GM19467 (cell line): ENCODE measurements at regions not wholly inside any gene's neighbourhood (a gene's known extent, or its start where the extent isn't known, plus 50 kb on each side); places are given as distances from the start of the nearest gene placed in this dataset.
"Not testable (repeated sequence)": the region's sequence is repeated elsewhere in the genome, so short reads cannot be mapped to it uniquely, and the experiment has no call there.

Experiments used
- ATAC-seq: cut with Tn5 transposase; IDR thresholded peaks from one replicate; pipeline ENCODE4 v1.9.1; 2021; ENCODE audit warnings: mild to moderate bottlenecking, moderate library complexity; ENCODE audit not compliant: unreplicated experiment

DNA sequence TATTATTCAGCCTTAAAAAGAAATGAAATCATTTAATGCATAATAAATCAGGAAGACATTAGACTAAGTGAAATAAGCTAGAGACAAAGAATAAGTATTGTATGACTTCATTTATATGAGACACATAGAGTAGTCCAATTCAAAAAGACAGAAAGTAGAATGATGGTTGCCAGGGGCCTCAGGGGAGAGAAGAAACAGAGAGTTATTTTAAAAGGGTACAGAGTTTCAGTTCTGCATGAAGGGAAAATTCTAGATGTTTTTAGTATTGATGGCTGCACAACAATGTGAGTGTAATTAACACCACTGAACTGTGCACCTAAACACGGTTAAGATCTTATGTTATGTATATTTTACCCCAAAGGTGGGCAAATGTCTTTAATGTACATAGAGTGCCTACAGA, 1407.9 kb upstream of the MAP3K7 start:
- ATAC-seq: no peak

DNA sequence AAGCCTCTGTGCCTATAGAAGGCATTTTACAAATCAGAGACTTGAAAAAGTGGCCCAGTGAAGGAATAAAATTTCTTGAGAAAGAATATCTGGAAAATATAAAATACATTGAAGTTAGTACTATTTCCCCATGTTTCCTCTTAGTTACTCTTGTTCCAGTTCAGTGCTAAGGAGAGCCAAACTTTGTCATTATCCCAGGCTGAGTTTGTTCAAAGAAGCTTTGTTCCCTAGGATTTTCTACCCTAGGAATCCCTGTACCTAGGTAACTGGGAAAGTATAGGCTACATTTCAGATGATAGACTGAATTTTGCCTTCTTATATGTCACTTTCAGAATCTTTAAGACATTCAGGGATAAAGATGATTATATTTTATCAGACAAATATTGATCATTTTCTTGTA, 1395.7 kb upstream of the MAP3K7 start:
- ATAC-seq: no peak

DNA sequence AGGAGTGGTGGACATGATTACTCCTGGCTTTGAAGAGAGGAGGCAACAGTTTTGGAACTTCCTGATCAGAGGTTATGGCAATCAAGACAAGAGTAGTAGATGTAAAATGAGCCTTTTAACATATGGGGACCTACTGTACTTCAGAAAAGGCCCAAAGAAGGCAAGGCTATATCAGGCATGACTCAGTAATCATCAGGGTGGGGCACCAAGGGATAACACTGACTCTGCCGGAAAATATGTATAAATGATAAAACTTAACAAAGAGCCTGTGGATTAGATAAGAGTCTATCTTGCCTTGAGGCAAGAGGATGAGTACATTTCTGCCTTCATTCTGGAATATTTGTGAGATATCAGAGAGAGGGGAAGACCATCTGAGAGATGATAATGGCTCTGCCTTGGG, 1389.9 kb upstream of the MAP3K7 start:
- ATAC-seq: no peak

DNA sequence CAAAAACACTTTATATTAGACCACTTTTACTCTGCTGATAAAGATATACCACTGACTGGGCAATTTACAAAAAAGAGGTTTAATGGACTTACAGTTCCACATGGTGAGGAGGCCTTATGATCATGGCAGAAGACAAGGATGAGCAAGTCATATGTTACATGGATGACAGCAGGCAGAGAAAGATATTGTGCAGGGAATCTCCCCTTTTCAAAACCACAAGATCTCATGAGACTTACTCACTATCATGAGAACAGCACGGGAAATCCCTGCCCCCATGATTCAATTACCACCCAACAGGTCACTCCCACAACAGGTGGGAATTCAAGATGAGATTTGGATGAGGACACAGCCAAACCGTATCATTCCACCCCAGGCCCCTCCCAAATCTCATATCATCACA, 1383.8 kb upstream of the MAP3K7 start:
- ATAC-seq: no peak

DNA sequence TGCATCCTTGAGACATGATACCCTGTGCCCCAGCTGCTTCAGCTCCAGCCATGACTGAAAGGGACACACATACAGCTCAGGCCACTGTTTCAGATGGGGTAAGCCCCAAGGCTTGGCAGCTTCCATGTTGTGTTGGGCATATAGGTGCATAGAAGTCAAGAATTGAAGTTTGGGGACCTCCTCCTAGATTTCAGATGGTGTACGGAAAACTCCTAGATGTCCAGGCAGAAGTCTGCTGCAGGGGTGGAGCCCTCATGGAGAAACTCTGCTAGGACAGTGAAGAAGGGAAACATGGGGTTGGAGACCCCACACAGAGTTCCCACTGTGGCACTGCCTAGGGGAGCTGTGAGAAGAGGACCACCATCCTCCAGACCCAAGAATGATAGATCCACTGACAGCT, 1379.0 kb upstream of the MAP3K7 start:
- no peak for ATAC-seq

DNA sequence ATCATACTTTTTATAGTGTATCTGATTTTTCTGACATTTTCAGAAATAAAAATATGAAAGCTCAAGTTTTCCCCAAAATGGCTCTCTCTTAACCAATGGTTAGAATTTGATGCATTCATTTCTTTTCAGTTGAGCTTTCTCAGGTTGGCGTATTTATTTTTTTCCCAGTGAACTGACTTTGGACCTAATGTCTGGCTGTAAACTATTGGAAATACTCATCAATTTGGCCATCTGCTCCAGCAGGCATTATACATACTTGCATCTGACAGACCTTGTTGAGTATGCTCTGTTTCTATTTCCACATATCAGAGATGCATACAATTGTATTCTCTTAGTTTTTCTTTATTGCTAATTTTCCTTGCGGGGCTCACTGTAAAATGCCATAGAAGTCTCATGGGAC, 1374.8 kb upstream of the MAP3K7 start:
- ATAC-seq: no peak

DNA sequence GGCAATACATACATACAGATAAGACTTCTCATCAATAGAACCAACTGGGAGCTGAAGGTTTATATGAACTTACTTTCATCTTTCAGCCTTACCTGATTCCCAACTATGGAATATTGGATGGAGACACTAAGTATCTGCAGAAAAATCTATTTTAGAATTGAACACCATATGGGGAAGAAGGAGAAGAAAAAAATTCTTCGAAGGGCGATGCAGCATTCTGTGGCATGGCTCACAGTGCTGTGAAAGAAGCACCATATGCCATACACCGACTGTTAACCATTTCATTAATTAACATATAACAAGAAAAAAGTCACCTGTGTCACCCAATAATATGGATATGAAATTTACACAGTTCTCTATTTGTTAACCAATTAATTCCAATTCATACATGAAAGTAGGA, 1374.4 kb upstream of the MAP3K7 start:
- ATAC-seq: no peak

DNA sequence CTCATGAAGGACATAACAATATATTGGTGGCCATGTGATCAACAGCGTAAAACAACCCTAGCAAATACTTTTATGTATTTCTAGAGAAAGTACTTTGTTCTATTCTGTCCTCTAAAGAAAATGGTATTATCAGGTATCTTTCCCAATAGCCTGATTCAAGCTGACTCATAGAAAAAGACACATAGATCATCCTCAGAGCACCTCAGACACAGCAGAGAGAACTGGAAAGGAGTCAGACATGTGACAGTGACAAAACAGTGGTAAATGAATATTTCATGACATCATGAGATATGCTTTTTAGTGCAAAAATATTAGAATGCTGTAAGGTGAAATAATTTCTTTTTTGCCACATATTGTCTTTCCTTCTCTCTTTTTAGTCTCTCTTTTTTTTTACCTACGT, 1355.0 kb upstream of the MAP3K7 start:
- ATAC-seq: no peak

DNA sequence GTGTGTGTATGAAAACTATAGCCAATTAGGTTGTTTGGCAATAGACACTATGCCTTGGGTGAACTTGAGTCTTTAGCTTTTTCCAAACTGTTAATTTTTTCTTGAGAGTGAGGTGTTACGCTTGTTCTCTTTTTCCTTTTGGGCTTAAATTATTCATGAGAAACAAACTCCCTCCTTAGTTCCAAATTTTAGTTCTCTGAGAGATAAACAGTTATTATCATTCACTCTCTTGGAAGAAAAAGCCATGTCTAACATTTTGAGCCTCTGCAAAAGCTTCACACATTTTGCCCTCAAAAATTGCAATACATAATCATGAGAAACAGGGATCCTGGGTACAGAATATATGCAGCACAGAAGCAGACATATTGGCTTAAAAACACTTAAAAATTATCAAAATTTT, 1353.9 kb upstream of the MAP3K7 start:
- ATAC-seq: no peak

DNA sequence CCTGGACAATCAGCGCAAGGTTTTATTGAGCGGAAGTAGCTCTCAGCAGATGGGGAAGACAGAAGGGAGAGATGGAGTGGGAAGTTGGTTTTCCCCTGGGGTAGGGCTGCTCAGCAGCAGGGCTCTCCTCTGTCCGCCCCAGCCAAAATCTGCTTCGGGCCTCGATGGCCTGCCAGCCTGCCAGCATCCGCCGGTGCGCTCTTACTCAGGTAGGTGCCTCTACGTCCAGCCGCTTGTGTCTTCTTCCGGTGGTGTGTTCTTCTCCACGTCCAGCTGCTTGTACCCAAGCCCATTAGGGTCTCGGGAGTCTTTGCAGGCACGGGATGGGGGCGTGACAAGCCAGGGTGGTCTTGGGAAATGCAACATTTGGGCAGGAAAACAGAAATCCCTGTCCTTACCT, 1340.0 kb upstream of the MAP3K7 start:
- no peak for ATAC-seq

DNA sequence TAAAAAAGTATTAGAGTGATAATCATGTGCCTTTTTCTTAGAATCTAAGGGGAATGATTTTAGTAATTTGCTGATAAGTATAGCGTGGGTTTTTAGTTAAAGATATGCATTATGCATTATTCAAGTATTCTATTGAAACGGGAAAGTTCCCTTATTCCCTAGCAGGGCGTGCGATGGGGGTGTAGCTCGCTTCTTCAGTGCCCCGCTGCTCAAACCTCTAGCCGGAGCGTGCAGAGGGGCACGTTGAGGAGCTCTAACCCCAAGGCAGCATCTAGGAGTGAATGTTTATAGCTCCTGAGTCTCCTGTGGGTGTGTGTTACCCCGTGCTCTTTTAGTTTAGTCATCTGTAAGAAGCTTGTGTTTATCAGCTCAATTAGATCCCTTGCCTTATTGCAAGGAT, 1339.5 kb upstream of the MAP3K7 start:
- no peak for ATAC-seq

DNA sequence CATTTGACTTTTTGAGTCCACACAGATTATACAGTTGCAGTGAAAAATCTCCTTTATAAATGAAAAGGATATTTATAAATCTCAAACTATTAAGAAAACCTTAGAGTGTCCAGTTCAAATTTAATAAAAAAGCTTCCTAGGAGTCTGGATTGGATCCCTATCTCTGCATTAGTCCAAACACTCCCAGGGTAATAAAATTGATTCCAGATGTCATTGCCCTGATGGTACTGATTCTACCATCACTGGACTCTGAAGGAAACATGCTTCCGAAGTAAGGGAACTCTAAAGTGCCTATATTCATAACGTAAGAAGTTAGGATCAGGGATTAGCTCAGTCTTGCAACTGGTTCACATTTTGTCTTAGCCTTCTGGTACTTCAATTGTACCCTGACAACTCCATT, 1325.1 kb upstream of the MAP3K7 start:
- no peak for ATAC-seq

DNA sequence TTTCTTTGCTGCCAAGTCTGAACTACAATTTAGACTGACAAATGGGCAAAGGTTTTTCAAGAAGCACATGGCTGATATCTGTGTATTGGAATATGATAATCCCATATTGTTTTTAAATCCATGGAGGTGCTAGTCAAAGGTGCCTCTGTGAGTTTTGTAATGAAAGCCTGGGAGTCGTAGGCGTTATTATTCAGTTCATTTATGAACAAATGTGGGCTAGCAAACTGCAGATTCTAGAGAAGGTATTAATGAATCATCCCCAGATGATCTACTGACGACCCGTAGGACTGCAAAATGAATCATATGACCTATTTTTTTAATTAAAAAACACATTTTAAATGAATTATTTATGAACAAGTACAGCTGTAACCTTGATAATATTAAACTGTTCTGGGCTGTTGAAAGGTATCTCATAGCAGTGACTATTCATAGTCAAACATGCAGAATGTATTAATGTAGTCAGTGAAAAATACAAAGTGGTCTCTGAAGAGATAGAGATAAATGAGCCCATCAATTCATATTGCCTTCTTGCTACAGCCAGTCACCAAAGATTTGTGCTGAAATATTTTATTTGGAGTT, 1317.8 kb upstream of the MAP3K7 start:
- ATAC-seq: no peak

DNA sequence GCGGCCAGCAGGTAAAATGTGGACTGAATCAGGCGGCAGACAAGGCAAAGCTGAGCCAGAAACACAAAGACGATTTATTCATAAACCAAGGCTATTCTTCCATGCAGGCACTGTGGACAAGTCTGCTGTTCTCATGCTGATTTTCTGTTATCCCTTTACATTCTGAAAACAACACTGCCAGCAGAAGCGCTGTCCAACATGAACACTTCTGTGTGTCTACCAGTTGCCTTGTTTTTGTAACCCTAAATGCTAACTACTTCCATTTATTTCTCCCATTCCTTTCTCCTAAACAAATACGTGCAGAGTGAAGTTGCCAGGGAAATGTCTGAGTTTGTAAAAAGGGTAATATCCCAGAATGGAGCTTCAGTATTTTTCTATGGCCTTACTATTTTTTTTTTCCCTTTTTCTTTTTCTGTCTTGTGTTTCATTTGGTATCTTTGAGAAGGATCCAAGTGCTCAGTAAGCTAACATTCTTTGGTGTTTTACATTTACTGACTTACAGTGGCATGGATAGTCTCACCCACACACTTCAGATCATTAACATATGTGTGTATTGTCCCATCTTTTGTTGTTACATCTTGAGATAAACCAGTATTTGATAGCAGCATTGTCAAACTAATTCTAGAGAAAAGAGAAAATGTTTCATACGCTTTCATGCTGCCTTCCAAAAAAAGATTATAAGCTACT, 1308.9 kb upstream of the MAP3K7 start:
- no peak for ATAC-seq

DNA sequence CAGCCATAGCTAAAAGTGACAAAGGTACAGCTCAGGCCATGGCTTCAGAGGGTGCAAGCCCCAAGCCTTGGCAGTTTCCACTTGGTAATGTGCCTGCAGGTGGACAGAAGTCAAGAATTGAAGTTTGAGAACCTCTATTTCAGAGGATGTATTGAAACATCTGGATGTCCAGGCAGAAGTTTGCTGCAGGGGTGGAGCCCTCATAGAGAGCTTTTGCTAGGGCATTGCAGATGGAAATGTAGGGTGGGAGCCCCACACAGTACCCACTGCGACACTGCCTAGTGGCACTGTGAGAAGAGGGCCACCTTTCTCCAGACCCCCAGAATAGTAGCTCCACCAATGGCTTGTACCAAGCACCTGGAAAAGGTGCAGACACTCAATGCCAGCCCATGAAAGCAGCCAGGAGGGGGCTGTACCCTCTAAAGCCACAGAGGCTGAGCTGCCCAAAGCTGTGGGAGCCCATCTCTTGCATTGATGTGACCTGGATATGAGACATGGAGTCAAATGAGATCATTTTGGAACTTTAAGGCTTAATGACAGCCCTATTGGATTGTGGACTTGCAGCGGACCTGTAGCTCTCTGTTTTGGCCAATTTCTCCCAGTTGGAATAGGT, 1299.4 kb upstream of the MAP3K7 start:
- no peak for ATAC-seq

DNA sequence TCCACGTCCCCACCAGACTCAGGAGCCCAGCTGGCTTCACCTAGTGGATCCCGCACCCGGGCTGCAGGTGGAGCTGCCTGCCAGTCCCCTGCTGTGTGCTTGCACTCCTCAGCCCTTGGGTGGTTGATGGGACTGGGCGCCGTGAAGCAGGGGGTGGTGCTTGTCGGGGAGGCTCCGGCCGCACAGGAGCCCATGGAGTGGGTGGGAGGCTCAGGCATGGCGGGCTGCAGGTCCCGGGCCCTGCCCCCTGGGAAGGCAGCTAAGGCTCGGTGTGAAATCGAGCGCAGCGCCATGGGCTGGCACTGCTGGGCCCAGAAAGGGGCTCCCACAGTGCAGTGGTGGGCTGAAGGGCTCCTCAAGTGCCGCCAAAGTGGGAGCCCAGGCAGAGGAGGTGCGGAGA, 1294.9 kb upstream of the MAP3K7 start:
- ATAC-seq: not testable (repeated sequence)

DNA sequence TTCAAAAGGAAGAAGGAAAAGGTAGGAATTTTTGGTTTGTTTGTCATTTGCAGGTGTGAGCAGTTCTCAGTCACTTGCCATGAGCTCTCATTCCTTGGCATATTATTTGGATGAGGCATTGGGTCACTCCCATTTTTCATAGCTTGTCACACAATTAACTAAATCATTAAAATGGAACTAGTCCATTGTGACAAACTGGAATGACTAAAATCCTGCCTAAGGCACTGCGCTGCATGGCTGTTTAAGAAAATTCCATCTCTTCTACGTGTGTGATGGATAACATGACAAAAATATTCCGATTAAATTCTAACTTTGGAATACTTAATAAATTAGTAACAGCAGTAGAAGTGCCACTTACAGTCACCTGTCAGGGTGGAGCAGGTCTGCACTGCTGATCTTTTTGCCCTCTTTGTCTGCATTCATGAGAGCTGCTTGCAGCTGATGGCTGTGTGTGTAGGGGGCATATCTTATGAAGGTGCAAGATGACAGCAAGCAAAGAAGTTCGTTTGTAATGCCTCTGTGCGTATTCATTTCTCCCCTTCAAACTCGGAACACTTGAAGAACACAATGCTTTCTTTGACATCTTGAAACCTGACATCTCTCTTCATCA, 1292.6 kb upstream of the MAP3K7 start:
- no peak for ATAC-seq

DNA sequence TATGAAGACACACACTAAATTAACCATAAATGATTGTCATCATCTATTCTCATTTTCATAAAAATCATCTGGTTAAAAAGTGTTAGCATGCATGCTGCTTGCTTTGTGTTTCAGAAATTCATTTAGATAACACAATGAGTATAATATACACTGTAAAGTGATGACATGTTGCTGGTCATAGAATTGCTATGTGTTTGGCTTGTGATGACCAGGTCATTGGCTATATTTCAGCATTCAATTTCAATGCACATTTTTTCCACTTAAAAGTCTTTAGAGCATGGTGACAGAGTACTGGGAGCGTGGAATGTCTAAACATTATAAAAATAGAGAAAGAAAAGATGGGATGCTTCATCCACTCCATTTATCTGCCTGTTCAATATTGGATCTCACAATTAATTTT, 1291.1 kb upstream of the MAP3K7 start:
- no peak for ATAC-seq

DNA sequence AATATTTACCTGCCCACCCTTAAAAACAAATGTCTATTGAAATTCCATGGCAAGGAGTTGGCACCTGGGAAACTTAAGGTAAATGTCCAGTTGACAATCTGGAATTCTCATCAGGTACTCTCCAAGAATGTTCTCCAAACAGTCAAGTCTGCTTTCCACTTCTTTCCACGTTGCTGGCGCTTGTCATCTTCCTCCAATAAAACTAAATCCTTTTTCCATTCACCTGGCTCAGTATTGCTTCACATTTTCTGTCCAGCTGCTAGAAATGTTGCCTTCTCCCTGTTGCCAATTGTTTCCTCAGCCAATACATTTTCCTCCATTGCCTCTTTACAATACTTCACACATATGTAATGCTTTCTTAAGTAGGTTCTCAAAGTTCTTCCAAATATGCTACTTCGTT, 1288.1 kb upstream of the MAP3K7 start:
- ATAC-seq: no peak

DNA sequence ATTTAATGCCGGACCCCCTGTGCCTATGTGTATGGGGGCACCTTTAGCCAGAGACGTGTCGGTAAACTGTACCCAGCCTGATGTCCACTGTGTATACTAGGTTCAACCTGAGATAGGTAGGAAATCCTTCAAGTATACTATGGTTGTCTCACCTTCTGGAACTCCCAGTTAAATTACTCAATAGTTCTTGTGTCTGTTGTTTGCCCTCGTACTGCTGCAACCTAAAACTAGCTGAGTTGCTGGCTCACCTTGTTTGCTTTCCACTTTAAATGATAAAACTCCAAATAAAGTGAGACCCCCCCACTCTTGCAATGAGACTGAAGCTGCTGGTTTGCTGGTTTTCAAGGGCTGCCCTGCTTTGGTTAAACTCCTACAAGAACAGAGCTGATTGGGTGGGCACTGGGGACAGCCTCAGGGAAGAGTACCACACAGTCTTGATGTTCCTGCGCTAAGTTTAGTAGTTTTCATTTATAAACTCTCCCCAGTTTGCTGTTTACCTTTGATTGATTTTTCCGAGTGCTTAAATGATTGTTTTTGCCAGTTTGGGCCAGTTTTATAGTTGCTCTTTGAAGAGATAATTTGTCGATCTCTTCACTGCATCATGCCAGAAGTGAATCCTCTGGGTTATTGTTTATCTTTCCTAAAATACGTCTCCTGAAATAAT, 1281.8 kb upstream of the MAP3K7 start:
- ATAC-seq: no peak

DNA sequence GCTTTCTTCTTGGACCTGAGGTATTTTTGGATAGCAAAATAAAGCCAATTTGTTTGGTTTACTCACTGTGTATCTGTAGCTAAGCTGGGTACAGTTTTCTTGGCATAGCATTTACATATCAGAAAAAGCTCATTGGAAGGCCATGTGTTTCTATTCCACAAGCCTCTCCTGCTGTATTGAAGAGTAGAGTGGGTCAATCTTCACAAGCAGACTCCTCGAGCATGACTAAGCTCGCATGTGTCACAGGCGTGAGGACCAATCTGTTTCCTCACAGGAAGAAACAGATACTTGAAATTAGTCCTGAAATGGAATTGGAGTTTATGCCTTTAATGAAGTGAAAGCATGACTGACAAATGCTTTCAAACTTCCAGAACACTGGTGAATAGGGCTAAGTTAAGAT, 1279.0 kb upstream of the MAP3K7 start:
- no peak for ATAC-seq

DNA sequence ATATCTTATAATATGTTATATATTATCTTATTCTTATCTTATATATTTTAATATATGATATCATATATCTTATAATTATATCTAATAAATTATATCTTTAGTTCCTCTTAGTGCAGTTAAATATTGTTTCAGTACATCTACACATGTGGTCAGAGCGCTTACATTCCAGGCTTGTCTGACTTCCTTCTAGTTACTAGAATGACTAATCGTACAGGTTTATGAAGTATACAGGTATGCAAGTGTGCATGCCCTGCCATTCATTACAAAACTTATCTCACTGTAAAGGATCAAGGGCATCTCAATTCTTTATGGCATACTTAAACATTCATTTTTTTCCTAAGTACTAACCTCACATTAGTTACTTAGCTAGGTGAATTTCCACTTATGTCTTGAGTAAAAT, 1278.0 kb upstream of the MAP3K7 start:
- ATAC-seq: no peak
